ENCODE measurements at regions not wholly inside any gene's neighbourhood (a gene's known extent, or its start where the extent isn't known, plus 50 kb on each side); places are given as distances from the start of the nearest gene placed in this dataset.

DNA sequence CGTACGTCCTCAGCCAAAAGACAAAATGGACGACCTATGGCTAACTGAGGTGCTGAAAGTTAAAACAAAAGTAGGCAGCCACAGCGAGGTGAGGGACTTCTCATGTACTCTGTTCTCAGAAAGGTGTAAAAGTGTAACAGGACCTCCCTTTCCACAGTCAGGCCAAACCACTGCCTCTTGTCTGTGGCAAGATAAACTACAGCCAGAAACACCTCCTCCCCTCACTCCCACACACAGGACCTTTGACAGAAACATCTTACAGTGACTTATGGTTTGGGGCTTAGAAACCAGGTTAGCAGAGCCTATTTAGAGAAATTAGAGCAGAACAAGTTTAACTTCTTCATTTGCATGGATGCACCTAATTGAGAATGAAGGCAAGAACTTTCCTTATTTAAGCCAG is 499.1 kb upstream of the GRIN3A start:
- TF ChIP-seq, protein P1, sequence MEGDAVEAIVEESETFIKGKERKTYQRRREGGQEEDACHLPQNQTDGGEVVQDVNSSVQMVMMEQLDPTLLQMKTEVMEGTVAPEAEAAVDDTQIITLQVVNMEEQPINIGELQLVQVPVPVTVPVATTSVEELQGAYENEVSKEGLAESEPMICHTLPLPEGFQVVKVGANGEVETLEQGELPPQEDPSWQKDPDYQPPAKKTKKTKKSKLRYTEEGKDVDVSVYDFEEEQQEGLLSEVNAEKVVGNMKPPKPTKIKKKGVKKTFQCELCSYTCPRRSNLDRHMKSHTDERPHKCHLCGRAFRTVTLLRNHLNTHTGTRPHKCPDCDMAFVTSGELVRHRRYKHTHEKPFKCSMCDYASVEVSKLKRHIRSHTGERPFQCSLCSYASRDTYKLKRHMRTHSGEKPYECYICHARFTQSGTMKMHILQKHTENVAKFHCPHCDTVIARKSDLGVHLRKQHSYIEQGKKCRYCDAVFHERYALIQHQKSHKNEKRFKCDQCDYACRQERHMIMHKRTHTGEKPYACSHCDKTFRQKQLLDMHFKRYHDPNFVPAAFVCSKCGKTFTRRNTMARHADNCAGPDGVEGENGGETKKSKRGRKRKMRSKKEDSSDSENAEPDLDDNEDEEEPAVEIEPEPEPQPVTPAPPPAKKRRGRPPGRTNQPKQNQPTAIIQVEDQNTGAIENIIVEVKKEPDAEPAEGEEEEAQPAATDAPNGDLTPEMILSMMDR (IDR thresholded peaks at IDR 0.05): no peak
- TF ChIP-seq POLR2AphosphoS5 (IDR thresholded peaks at IDR 0.05): no peak
- no peak for TF ChIP-seq POLR2A (IDR thresholded peaks at IDR 0.05)
